ENCODE measurements at regions not wholly inside any gene's neighbourhood (a gene's known extent, or its start where the extent isn't known, plus 50 kb on each side); places are given as distances from the start of the nearest gene placed in this dataset.

GRCh38 chr13:69571606-69572323 lies 535.9 kb upstream of the ATXN8OS start:
- DNase-seq, result no peak

- no peak for DNase-seq
Observed at GRCh38 chr13:69567514-69567913, 540.1 kb upstream of the ATXN8OS start.

- DNase-seq, result no peak
Observed at GRCh38 chr13:69566104-69566716, 541.4 kb upstream of the ATXN8OS start.

GRCh38 chr13:69565334-69565733 lies 542.3 kb upstream of the ATXN8OS start:
- DNase-seq, result peak in 1 of 4 experiments; percentile 1

GRCh38 chr13:69556540-69557196 lies 551.0 kb upstream of the ATXN8OS start:
- no peak for DNase-seq

GRCh38 chr13:69553976-69554375 lies 553.6 kb upstream of the ATXN8OS start:
- DNase-seq, result no peak

GRCh38 chr13:69551193-69551592 lies 556.4 kb upstream of the ATXN8OS start:
- DNase-seq, result no peak

GRCh38 chr13:69547780-69548179 lies 559.8 kb upstream of the ATXN8OS start:
- DNase-seq, result no peak

- DNase-seq, result no peak
Observed at GRCh38 chr13:69545551-69545950, 562.1 kb upstream of the ATXN8OS start.

GRCh38 chr13:69524459-69525150 lies 583.0 kb upstream of the ATXN8OS start:
- peak in 1 of 4 experiments; percentile 0 for DNase-seq

- DNase-seq, result no peak
Observed at GRCh38 chr13:69496981-69497380, 610.6 kb upstream of the ATXN8OS start.

GRCh38 chr13:69495096-69495495 lies 612.5 kb upstream of the ATXN8OS start:
- no peak for DNase-seq

- no peak for DNase-seq
Observed at GRCh38 chr13:69487576-69487975, 620.0 kb upstream of the ATXN8OS start.

GRCh38 chr13:69485991-69486592 lies 621.5 kb upstream of the ATXN8OS start:
- DNase-seq, result no peak

- DNase-seq, result no peak
Observed at GRCh38 chr13:69477451-69477850, 630.2 kb upstream of the ATXN8OS start.

- no peak for DNase-seq
Observed at GRCh38 chr13:69474011-69474685, 633.5 kb upstream of the ATXN8OS start.

- DNase-seq, result no peak
Observed at GRCh38 chr13:69468624-69469023, 639.0 kb upstream of the ATXN8OS start.

- no peak for DNase-seq
Observed at GRCh38 chr13:69461397-69461796, 646.2 kb upstream of the ATXN8OS start.

- no peak for DNase-seq
Observed at GRCh38 chr13:69459346-69459745, 648.3 kb upstream of the ATXN8OS start.

- no peak for DNase-seq
Observed at GRCh38 chr13:69458013-69458412, 649.6 kb upstream of the ATXN8OS start.

- DNase-seq, result no peak
Observed at GRCh38 chr13:69450245-69450644, 657.4 kb upstream of the ATXN8OS start.

GRCh38 chr13:69425235-69425634 lies 682.4 kb upstream of the ATXN8OS start:
- DNase-seq, result no peak
